ENCODE measurements at regions not wholly inside any gene's neighbourhood (a gene's known extent, or its start where the extent isn't known, plus 50 kb on each side); places are given as distances from the start of the nearest gene placed in this dataset.

GRCh38 chr22:48394787-48395186 is 1432.9 kb downstream of the BRD1 start:
- Histone ChIP-seq H3K4me3 (no peak overlapping the region), H3K4me1 (no peaks in the 10 kb centered on the region), H3K27me3 (replicated peaks in 1 of 7) (peaks cover 0 to 54% (median 0%) of the 10 kb centered on the region in 7 donors), H3K36me3 (no peaks in the 10 kb centered on the region), H3K9me3 (no peaks in the 10 kb centered on the region), H3K27ac (no peak overlapping the region)
- intact Hi-C loops (cut with DNase I; ENCODE audit: low total_unique reads) = no loop called here
- TF ChIP-seq POLR2A (IDR thresholded peaks at IDR 0.05) = no peak
- no peak for TF ChIP-seq POLR2AphosphoS5 (IDR thresholded peaks at IDR 0.05)
- TF ChIP-seq CTCF (IDR thresholded peaks at IDR 0.05 in 8 of 11, conservative IDR thresholded peaks at IDR 0.05 in 3 of 11) = no peak
- DNase-seq = no peak
- WGBS, 5 donors = 66 to 79% (median 73%) methylated on average over 4 to 8 of the region's 8 CpGs

- intact Hi-C loops (cut with DNase I; ENCODE audit: low total_unique reads) = no loop called here
- Histone ChIP-seq H3K9me3 (no peaks in the 10 kb centered on the region), H3K4me3 (no peak overlapping the region), H3K27me3 (replicated peaks in 1 of 7) (peaks cover 0 to 54% (median 0%) of the 10 kb centered on the region in 7 donors), H3K4me1 (no peaks in the 10 kb centered on the region), H3K27ac (no peak overlapping the region), H3K36me3 (no peaks in the 10 kb centered on the region)
- no peak for DNase-seq
- TF ChIP-seq POLR2AphosphoS5 (IDR thresholded peaks at IDR 0.05) (no peak), CTCF (IDR thresholded peaks at IDR 0.05 in 8 of 11, conservative IDR thresholded peaks at IDR 0.05 in 3 of 11) (no peak), POLR2A (IDR thresholded peaks at IDR 0.05) (no peak)
- 85 to 91% (median 90%) methylated on average over 10 of the region's 10 CpGs for WGBS, 5 donors
Observed at GRCh38 chr22:48393885-48394284, 1433.8 kb downstream of the BRD1 start.

GRCh38 chr22:48393041-48393370 is 1434.7 kb downstream of the BRD1 start:
- no peak overlapping the region for H3K4me3 ChIP-seq
- no peak for DNase-seq
- H3K4me1 ChIP-seq = no peaks in the 10 kb centered on the region
- no peak overlapping the region for H3K27ac ChIP-seq
- WGBS, 5 donors = 78 to 84% (median 79%) methylated on average over 12 to 13 of the region's 13 CpGs
- H3K27me3 ChIP-seq (replicated peaks in 1 of 7) = peaks cover 0 to 50% (median 0%) of the 10 kb centered on the region in 7 donors
- intact Hi-C loops (cut with DNase I; ENCODE audit: low total_unique reads) = no loop called here
- no peaks in the 10 kb centered on the region for H3K9me3 ChIP-seq
- no peaks in the 10 kb centered on the region for H3K36me3 ChIP-seq
- TF ChIP-seq POLR2AphosphoS5 (IDR thresholded peaks at IDR 0.05) (no peak), POLR2A (IDR thresholded peaks at IDR 0.05) (no peak), CTCF (IDR thresholded peaks at IDR 0.05 in 8 of 11, conservative IDR thresholded peaks at IDR 0.05 in 3 of 11) (no peak)

GRCh38 chr22:48391820-48392219 is 1435.9 kb downstream of the BRD1 start:
- peaks cover 0 to 48% (median 0%) of the 10 kb centered on the region in 7 donors for H3K27me3 ChIP-seq (replicated peaks in 1 of 7)
- H3K4me1 ChIP-seq = no peaks in the 10 kb centered on the region
- no peak for TF ChIP-seq POLR2AphosphoS5 (IDR thresholded peaks at IDR 0.05)
- TF ChIP-seq POLR2A (IDR thresholded peaks at IDR 0.05) = no peak
- TF ChIP-seq CTCF (IDR thresholded peaks at IDR 0.05 in 8 of 11, conservative IDR thresholded peaks at IDR 0.05 in 3 of 11) = no peak
- intact Hi-C loops (cut with DNase I; ENCODE audit: low total_unique reads) = no loop called here
- DNase-seq = no peak
- H3K36me3 ChIP-seq = no peaks in the 10 kb centered on the region
- no peak overlapping the region for H3K4me3 ChIP-seq
- peaks cover 0 to 7% (median 2%) of the 10 kb centered on the region in 8 donors for H3K9me3 ChIP-seq
- no peak overlapping the region for H3K27ac ChIP-seq
- WGBS, 5 donors = 70 to 79% (median 77%) methylated on average over 5 of the region's 5 CpGs

All from spleen (tissue), 11 donors.